ENCODE measurements at regions not wholly inside any gene's neighbourhood (a gene's known extent, or its start where the extent isn't known, plus 50 kb on each side); places are given as distances from the start of the nearest gene placed in this dataset.
"Not testable (repeated sequence)": the region's sequence is repeated elsewhere in the genome, so short reads cannot be mapped to it uniquely, and the experiment has no call there.

DNA sequence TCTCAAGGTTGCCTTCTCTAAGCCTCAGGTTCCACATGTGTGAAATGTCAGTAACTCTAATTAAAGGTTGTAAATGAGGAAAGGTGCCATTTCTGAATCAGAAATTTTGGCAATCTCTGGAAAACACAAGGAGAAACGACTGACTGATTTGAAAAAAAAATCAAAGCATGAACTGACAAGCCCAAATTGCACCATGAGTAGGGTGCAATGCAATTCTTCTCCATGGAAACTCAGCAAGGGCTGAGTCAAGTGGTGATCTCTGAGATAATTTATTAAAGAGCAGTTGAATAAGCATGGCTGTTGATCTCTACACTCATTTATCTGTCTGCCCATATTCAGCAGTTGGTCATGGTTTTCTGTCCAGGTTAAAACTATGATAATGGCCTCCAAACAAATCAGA lies 201.6 kb upstream of the CMC1 start:
- no peak for DNase-seq

DNA sequence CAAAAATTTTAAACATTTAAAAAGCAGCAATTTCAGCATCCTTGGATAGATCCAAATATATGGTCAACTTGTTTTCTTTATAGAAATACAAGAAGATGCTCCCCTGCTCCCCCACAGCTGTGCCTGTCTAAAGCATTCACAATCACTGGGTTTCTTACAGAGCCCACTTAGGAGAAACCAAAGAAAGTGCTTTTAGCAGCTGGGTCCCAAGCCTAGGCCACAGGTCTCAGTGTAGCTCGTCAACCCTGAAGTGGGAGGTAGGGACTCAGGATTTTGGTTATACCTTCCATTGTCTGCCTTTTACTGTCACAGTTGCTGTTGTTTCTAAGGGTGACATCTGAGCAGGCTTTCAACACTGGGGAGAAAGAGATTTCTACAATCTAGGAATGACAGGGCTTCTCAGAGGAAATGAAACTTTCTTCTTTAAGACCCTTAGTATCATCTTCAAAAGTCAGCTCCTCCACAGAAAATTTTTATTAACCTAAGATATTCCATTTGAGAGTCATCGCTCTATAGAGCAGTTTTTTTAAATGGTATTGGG lies 199.3 kb upstream of the CMC1 start:
- no peak for DNase-seq

DNA sequence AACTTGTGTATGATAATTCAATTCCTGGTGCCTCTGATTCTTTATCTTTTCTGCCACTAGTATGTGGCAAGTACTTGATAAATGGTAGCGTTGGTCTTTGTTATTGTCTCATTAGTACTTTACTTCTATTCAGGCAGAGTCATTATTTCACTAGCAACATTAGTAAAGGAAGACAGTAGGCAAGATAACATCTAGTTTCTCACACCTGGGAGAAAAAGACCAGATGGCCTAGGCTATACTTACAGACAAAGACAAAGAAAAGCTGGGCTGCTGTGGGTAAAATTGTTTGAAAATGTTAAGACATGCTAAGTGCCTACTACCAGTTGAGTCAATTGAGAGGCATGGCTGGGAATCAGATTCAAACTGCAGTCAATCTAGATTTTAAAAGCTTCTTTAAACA lies 198.7 kb upstream of the CMC1 start:
- DNase-seq: no peak

DNA sequence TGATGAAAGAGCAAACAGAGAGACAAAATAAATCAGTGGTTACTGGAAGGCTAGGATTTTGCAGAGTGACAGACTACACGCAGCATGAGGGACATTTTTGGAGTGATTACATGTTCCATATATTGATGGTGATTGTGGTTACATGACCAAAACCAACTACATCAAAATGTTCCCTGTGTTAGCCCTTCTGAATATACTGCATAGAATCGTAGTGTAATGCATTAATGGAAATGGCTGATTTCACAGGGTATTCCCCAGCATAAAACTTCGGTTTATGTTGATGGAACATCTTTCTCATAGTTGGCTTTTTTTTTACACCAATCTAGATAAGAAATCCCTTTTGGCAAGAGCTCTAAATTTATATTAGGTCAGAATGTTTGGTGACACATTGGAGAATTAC lies 191.3 kb upstream of the CMC1 start:
- no peak for DNase-seq

DNA sequence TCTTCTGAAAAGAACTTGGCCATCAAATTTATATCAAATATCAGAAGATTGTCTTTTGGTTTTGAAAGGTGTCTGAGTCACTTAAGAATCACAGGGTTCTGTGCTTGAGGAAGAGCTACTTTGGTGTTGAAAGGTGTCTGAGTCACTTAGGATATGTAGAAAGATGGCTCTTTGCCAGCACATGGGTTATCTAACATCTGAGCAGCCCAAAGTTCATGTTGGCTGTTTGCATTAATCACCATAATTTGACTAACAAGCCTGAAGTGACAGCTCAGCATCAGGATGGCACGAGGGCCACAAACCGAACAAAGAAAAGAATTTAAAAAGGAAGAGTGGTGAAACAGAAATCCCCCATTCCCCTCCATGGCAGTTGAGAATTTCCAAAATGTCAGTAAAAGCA lies 190.5 kb upstream of the CMC1 start:
- no peak for DNase-seq

DNA sequence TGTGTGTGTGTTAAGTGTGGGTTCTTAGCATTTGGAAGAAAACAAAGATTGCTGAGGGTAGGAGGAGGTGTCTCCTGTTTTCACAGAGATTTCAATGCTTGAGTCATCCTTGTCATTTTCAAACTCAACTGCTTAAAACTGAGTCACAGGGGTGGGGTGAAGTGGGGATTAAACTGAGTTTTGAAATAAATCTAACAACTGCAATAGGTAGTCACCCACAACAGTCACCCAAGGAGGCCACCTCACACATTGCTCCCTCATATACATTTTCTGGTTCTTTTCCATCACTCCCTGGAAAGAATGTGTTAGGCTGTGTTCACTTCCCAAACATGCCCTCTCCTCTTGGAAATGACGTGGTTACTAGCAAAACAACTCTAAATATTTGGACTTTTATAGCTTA lies 187.7 kb upstream of the CMC1 start:
- DNase-seq: no peak

DNA sequence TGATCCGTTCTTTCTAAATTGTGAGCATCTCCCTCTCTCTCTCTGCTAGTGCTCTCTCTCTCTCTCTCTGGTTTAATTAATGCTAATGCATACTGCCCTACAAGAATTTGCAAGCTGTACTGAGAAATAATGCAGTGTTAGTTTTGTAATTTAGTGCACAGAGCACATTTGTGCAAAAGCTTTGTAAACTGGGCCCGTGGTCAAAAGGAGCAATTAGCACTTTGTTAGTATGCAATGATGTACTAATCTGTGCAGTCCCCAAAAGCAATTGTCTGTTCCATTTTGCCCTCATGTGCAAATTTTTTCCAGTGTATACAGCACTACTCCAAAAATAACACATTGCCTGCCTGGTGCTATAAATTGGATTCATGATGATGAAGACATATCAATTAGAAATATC lies 184.6 kb upstream of the CMC1 start:
- DNase-seq: no peak

DNA sequence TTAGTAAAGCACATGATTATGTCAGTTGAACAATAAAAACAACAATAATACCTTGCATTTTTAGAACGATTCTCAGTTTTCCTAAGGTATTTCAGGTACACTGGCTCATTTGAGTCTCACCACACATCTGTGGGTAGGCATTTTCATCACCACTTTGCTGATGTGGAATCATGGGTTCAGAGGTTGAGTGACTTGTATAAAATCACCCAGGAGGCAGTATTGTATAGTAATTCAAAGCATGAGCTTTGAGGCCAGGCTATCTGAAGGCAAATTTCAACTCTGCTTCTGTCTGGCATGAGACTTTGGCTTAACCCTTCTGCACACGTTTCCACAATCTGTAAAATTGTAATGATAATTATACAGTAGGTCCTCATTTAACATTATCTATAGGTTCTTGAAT lies 183.9 kb upstream of the CMC1 start:
- DNase-seq: no peak

DNA sequence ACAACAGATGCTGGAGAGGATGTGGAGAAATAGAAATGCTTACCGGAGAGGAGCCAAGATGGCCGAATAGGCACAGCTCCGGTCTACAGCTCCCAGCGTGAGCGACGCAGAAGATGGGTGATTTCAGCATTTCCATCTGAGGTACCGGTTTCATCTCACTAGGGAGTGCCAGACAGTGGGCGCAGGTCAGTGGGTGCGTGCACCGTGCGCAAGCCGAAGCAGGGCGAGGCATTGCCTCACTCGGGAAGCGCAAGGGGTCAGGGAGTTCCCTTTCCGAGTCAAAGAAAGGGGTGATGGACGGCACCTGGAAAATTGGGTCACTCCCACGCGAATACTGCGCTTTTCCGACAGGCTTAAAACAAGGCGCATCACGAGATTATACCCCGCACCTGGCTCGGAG lies 182.2 kb upstream of the CMC1 start:
- DNase-seq: not testable (repeated sequence)

DNA sequence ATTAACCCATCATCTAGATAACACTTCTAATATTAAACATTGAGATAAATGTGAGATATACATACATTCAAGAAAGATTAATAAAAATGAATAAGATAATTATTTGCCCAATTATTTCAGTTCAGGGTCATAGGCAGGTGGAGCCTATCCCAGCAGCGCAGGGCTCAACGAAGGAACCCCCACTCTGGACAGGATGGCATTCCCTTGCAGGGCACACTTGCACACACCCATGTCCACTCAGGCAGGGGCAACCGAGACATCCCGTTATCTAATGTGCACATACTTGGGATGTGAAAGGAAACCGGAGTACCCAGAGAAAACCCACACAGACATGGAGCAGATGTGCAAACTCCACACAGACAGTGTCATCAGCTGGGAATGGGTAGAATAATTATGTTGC lies 175.4 kb upstream of the CMC1 start:
- DNase-seq: no peak

DNA sequence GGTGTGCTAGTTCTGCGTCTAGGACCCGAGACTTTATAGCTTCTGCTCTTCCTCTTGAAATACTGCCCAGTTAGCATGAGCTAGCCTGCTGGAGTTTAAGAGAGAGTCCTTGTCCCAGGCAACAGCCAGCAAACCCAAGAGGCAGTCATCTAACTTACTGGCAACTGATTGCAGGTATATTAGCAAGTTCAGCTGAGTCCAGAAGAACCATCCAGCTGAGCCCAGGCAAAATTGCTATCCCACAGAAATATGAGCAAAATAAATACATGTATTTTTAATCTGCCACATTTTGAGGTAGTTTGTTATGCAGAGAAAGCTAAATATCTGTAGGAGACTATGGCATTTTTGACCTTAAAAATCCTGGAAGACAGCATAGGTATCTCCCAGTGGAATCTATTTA lies 174.4 kb upstream of the CMC1 start:
- no peak for DNase-seq

DNA sequence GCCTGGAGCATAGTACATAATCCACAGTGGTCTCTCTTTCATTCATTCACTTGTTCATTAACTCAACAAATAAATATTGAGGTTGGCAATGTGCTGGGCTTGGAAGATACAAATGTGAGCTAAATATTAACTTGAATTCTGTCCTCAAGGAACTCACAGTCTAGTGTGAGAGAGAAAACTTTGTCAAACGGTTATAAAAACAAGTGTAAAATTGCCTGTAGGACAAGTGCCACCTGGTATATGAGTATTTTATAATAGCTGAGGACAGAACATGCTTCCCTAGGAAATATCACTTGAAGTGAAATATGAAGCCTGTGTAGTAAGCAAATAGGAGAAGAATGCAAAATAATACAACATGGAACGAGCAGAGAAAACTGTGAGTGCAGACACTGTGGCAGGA lies 173.1 kb upstream of the CMC1 start:
- no peak for DNase-seq

DNA sequence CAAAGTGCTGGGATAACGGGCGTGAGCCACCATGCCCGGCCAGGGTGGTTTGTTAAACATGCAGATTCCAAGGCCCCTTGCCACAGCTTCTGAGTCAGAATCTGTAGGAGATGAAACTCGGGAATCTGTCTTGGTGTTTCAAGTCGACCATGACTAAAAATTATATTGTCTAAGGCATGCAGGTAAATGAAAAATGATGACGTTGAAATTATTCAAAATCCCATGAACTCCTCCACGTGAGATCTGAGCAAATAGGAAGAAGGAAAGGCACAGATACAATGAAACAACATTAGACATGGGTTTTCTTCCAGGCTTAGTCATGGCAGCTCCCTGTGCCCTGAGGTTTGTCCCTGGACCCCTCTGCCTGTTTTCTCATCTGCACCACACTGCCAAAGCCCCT lies 172.0 kb upstream of the CMC1 start:
- no peak for DNase-seq

DNA sequence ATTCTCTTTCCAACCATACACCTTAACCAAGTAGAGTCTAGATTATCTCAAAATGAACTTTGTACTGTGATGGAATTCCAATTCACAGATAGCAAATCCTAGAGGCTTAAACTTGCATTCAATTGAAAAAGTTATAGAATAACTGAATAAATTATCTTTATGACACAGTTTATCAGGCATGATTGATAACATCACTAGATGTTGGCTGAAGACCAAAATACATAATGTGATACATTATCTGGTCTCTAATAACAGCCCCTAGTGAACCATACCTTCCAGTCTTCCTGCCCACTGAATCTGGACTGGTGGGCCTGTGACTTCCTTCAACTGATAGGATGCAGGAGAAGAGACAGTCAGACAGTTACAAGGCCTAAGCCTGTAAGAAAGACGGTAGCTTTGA lies 165.2 kb upstream of the CMC1 start:
- no peak for DNase-seq

DNA sequence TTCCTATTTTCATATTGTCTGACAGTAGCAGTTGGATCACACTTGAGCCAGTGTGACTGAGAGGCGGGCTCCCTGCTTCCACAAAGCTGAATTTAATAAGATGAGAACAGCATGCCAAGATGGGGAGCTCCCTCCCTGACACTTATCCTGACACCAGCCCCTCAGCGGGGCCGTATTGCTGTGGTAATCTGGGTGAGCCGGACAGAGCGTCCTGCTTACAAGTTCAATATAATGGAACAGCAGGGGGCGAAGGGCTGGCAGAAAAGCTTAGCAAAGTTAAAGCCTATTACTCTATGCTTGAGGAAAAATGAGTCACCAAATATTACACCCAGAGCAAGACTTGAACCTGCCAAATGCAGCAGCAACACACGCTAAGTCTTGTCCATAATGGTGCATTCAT lies 163.8 kb upstream of the CMC1 start:
- DNase-seq: no peak

DNA sequence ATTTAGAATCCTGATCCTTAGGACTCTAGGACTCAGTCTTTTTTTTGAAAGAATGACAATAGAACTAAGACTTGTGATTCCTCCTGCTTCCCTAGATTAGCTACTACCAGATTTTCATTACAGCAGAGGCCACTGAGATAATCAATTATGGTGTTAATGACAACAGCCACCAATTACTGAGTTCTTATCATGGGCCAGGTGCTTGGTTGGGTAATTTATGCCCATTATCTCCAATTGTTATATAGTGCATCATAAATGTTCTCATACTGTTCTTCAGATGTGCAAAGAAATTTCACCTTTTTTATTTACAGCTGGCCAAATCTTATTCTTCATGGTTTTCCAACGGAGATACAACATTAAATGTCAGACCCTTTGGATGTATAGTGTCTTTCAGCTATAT lies 162.9 kb upstream of the CMC1 start:
- DNase-seq: no peak

DNA sequence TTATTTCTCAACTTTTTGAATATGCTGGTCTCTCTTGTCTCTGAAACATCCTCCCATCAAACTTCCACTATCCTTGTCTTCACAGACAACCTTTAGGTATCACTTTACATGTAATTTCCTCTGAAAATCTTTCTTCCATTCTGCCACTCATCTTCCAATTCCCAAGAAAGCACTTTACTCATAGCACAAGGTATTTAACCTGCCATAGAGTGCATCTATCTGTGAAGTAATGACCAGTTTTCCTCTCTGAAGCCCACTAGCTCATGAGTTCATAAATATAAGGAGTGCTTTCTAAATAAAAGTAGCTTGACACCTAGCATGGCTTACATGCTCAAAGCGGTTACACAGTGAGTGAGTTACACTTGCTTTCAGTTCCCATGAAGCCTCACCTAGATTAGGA lies 160.7 kb upstream of the CMC1 start:
- no peak for DNase-seq

DNA sequence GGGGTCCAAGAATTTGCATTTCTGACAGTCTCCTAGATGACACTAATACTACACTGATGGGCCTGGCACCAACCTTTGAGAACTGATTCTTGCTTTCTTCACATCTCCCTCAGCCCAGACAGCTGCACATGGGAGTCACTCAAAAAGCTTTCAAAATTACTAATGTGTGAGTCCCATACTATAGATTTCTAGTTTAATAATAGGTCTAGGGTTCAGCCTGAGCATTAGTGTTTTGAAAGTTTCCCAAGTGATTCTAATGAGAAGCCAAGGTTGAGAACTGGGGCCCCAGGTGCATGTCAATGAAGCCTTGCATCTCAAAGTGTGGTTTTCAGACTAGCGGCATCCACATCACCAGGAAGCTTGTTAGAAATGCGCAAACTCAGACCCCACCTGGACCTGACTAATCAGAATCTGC lies 159.9 kb upstream of the CMC1 start:
- no peak for DNase-seq

DNA sequence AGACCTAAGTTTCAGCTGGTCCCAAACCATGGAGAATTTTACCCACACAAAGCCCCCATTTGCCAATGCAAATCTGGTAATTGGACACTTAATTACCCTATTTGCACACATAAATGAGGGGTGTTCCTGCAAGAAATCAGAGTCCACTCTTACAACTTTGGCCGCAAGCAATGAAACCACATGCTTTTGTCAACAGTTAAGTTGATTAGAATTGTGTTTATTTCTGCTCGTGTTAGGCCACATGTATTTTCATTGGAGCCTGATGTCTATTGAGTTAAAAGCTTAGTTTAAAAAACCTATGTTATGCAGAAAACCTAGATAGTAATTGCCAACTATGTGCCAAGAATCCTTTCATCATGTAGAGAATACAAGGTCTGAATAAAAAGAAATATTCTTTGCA lies 153.8 kb upstream of the CMC1 start:
- DNase-seq: no peak

DNA sequence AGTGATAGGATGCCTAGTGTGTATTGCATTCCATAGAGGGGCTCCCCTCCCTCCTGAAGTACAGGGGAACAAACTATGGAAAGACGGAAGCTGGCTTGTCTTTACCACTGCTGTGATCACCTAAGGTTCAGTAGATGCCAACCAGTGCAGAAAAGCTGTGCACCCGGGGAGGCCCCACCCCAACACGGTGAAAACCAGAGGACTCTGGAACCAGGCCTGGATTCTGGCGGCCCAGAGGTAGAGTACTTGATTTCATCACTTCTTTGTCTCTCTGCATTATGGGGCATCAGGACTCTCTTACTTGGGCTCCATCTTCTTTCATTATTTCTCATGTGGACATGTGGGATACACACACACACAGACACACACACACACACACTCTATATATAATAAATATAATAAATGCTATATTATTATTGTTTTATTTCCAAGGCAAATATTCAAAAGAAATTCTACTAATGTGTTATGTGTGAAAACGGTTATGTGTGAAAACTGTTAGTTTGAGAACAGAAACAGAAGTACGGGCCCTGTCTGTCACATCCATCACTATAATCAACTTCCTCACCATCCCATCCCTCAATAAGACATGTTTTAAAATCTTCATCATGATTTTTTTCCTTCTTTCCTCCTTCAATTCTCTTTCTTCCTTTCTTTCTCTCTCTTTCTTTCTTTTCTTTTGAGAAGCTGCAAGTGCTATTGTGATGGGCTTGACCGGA lies 152.4 kb upstream of the CMC1 start:
- DNase-seq: no peak

DNA sequence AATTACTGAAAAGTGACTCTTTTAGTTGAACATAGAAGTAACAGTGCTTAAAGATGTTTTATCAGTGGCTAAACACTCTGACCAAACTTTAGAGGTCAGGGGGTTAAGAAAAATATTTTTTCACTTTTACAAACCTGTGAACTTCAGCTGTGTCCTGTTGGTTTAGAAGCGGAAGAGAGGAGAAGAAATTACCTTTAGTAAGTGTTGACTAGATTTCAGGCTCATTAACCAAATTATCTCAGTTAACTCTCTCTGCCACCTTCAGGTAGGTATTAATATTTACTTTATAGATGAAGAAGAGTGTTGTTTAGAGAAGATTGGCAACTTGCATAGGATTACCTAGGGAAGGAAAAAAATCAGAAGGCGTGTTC lies 151.9 kb upstream of the CMC1 start:
- no peak for DNase-seq

DNA sequence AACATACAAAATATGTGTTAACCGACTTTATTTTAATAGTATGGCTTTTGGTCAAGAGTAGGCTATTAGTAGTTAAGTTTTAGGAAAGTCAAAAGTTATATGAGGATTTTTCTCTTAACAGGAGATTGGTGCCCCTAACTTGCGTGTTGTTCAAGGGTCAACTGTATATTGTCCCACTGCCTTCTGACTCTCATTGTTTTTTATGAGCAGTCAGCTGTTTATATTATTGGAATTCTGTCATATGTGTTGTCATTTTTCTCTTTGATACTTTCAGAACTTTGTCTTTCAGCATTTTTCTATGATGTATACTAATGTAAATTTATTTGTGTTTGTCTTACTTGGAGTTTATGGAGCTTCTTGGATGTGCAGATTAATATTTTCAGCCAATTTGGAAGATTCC lies 142.1 kb upstream of the CMC1 start:
- DNase-seq: no peak

DNA sequence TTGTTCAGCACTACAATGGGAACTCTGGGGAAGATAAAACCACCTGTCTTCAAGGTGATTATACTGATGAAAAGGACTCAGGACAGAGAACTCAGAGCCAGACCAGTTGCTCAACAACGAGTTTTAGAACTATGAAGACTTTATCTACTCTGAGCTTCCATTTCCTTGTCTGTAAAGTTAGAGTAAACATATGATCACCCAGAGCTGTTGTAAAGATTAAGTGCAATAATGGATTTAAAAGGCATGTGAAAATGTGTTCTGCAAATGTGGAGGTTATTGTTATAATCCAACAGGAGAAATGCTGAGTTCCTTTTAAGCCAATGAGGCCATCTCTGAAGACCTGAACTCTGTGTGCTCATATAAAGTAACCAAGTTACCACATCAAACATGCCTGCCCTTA lies 139.7 kb upstream of the CMC1 start:
- no peak for DNase-seq

DNA sequence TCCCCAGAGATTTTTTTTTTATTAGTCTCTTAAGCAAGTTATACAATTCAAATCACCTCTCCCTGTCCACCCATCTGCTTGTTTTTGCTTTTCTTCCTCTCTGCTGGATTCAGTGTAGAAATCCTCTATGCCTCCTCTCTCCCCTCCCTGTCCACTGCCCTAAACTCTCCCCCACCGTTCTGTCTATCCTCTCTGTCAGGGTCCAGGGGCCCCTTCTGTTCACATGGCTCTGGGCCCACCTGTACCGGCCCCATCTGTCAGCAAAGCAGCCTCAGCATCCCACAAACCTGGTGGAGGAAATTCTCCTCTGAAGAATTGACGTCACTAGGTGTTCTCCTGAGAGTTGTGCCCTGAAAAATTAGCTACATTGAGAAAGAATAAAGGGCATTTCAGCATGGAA lies 137.6 kb upstream of the CMC1 start:
- DNase-seq: no peak

DNA sequence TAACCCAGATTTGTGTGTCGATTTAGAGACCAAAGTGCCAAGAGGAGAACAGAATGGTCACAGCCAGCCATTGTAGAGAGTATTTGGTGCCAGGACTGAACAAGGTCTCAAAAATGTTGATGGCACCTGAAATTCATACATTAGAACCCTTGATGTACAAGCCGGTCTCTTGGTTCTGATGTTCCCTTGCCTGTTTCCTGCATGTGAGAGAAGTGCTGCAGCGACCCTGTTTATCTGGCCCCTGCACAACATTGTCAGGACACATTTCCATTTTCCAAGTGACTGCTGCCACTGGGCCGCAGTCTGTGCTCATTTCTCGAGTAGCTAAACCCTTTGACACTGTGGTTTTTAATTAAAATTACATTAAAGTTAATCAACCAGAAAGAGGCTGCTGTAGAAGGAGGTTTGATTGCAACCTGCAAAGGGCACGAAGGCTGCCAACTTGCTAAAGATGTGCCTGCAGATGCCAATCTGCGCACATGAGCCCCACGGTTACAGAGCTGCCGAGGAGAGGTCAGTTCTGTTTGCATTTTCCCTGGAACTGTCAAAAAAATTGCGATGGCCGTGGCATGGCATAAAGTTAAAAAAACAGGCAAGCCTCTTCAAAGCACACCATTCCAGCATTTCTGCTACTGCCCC lies 136.4 kb upstream of the CMC1 start:
- no peak for DNase-seq
